Islet precursor cell (in vitro differentiated cells): ENCODE measurements at regions not wholly inside any gene's neighbourhood (a gene's known extent, or its start where the extent isn't known, plus 50 kb on each side); places are given as distances from the start of the nearest gene placed in this dataset.
"Not testable (repeated sequence)": the region's sequence is repeated elsewhere in the genome, so short reads cannot be mapped to it uniquely, and the experiment has no call there.

Experiments
- DNase-seq: peaks from one replicate; pipeline ENCODE4 v3.0.0-alpha.2; 2018

- DNase-seq: peak; percentile 67
Measured at GRCh38 chr14:25308244-25308643, 258.3 kb upstream of the STXBP6 start.

- no peak for DNase-seq
Measured at GRCh38 chr14:25303934-25304333, 254.0 kb upstream of the STXBP6 start.

DNA sequence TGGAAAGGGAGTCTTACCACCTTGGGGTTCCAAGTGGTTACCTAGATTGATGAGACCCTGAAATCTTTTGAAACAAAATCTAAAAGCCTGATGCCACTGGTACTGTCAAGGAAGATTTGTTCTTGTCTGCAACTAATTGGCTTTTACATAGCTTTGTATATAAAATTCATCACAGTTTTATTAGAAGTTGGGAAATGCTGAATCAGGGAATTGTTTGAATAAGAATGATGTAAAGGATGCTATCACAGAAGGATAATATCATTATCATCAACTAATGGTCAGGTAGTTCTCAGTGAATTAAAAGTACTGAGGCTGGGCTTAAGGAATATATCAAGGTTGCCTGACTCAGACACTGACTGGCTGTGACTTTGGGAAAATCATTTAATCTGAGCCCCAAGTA is 248.3 kb upstream of the STXBP6 start:
- no peak for DNase-seq

GRCh38 chr14:25290154-25290553 is 240.2 kb upstream of the STXBP6 start:
- not testable (repeated sequence) for DNase-seq

DNA sequence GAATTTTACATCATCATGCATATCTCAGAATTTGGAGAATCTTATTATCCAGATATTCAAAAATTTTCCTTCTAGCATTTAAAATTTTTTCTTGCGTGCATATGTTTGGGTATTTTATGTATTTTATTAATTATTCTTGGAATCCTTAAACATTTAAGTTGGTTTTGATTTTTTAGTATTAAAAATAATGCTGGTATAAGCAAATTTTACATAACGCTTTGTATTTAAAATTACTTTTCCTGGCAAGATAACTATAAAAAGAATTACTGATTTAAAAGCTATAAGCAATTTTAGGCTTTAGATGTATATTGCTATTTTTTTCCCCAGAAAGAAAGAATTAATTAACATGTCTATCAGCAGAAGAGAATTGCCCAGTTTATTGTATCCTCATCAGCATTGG is 224.6 kb upstream of the STXBP6 start:
- DNase-seq: no peak

GRCh38 chr14:25267186-25267585 is 217.2 kb upstream of the STXBP6 start:
- DNase-seq: no peak

GRCh38 chr14:25259470-25259869 is 209.5 kb upstream of the STXBP6 start:
- no peak for DNase-seq

DNA sequence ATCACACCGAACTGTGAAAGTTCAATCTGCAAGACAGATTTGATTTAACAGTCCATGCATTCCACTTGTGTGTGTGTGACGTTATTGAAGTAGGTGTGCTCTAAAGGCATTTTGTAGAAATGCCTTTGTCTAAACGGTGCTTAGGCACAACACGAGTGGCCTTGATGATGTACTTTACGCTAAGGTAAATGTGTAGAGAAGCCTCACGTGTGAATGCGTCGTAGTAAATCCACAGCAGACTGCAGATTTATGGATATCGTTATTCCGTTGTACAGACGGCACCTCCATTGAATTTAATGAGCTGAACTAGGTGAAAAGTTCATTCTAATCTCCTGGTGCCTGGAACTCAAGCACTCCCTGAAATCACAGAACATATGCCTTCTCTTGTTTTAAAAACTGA is 202.8 kb upstream of the STXBP6 start:
- DNase-seq: no peak

DNA sequence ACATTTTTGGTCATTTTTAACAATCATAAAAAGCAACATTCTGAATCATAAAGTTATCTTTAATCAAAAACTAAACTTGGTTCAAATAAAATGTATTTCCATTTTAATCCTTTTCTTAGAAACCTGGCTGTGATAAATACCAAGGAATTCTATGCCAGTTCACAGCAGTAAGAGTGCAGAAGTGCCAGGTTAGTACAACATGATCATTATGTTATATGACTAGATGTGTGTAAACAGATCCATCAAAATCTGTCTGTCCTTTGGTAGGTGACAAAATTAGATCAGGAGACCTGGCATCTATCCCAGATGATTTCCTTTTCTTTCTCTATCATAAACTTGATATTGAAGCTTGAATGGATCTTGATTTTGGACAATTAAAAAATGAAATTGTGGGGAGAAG is 200.6 kb upstream of the STXBP6 start:
- DNase-seq: no peak

- DNase-seq: no peak
Measured at GRCh38 chr14:25247609-25248008, 197.7 kb upstream of the STXBP6 start.

- DNase-seq: no peak
Measured at GRCh38 chr14:25246751-25247150, 196.8 kb upstream of the STXBP6 start.

- DNase-seq: no peak
Measured at GRCh38 chr14:25239170-25239569, 189.2 kb upstream of the STXBP6 start.

DNA sequence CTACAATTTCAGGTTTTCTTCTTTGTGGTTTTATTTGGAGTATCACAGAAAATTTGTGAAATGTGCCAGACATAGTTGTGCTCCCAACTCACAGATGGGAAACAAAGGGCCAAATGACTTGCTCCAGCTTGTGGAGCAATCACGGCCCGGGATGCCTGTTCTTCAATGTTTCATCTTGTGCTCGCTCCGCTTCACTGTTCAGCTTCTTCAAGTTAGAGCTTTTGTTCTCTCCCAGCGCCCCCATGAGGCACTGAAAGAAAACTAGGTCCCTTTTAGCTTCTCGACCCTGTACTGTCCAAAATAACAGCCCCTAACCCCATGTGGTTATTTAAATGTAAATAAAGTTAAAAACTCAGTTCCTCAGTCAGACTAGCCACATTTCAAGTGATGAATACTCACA is 187.9 kb upstream of the STXBP6 start:
- peak; percentile 74 for DNase-seq

DNA sequence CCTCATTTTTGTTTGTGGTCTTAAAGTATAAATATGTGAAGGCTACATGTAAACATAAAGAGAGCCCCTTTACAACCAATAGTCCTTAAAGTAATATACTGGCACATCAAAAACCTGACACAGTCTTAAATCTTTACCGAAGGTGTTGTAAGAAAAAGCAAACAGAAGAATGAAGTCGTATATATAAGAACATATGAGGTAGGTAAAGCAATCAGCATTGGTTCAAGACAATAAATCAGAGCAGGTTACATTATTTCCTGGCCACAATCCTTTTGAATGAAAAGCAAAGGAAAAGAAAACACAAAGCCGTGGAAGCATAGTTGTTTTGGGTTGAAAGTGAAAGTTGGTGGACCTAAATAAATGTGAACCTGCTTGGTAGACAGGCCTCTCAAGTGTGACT is 183.7 kb upstream of the STXBP6 start:
- DNase-seq: no peak

- no peak for DNase-seq
Measured at GRCh38 chr14:25231004-25231403, 181.1 kb upstream of the STXBP6 start.

DNA sequence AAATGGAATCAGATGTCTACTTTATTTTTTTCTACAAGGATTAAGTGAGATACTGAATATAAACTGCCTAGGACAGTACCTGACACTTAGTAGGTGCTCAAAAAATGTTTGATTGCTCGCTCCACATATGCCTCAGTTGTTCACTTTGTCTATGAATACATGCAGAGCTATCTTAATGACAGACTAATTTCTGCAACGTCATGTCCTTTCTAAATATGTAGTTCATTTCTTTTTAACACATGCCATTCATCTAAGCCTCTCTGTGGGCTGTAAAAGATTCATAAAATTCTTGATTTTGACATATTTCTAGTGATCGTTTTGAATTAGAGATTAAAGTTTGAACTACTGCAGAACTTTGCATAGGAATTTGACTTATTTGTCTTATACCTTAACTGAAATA is 176.3 kb upstream of the STXBP6 start:
- DNase-seq: no peak

GRCh38 chr14:25222256-25222655 is 172.3 kb upstream of the STXBP6 start:
- no peak for DNase-seq

GRCh38 chr14:25220514-25220913 is 170.6 kb upstream of the STXBP6 start:
- DNase-seq: no peak

- DNase-seq: no peak
Measured at GRCh38 chr14:25215607-25216006, 165.7 kb upstream of the STXBP6 start.

DNA sequence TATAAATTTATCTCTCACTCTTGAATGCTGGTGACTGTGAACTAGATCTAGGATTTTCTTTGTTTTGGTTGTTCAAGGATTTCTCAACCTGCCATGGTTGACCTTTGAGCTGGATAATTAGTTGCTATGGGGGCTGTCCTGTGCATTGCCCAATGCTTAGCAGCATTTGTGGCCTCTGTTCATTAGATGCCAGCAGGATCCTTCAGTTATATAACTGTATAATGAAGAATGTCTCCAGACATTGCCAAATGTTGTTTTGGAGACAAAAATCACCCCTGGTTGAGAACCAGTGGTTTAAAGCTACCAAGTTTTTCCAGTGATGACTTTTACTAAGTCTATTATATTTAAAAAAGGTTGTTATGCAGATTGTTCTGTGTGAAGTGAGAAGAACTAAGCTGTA is 147.9 kb upstream of the STXBP6 start:
- DNase-seq: no peak

DNA sequence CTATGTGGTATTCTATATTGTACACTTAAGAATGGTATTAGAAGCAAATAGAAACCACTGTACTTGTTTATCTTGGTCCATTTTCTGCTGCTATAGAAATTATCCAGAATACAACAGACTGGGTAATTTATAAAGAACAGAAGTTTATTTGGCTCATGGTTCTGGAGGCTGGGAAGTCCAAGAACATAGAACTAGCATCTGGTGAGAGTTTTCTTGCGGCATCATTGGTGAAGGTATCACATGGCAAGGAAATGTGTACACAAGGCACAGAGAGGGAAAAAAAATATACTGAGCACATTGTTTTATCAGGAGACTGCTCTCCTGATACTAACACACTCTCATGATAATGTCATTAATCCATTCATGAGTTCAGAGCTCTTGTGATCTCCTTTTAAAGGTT is 130.3 kb upstream of the STXBP6 start:
- no peak for DNase-seq

GRCh38 chr14:25178255-25178654 is 128.3 kb upstream of the STXBP6 start:
- DNase-seq: no peak

DNA sequence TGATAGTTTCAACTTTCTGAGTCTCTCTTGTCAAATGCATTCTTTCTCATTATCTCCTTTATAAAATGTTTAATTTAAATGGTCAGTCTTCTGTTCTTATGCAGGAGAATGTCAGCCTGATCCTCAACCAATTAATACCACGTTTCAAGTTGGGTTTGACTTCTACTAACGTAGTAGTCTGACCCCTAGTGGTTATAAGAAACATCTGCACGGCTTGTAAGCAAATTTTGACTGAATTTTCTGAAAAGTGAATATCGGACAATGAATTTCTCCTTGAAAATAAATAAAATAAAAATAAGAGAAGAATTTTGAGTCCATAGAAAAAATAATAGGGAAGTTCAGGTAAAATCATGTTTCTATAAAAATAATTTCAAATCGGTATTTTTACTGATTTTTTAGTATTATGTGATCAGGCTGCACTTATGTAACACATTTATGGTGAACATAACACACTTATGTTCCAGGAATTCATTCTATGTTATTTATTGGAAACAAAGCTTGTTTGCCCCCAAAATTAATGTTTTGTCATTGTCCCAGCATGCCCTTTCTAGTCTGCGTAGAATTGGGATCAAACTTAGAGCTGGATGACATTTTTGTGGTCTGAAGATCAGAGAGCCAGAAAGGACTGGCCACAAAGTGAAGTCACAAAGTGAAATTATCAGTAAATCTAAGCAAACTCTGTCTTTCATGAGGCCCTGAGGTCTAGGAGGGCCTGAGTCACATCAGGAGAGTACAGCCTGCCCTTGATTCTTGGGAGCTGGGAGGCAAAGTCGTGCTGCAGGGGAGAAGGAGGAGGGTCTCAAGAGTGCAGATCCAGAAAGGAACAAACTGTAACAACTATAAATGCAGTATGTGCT is 101.2 kb upstream of the STXBP6 start:
- peak; percentile 93 for DNase-seq

- DNase-seq: no peak
Measured at GRCh38 chr14:25150401-25150800, 100.5 kb upstream of the STXBP6 start.

GRCh38 chr14:25140411-25140810 is 90.5 kb upstream of the STXBP6 start:
- DNase-seq: no peak
